Stimulated activated CD4-positive, alpha-beta T cell treated with anti-CD3 and anti-CD28 coated beads, Interleukin-2, amount 100 ng/mL, for 24 hours (primary cell): ENCODE measurements at regions not wholly inside any gene's neighbourhood (a gene's known extent, or its start where the extent isn't known, plus 50 kb on each side); places are given as distances from the start of the nearest gene placed in this dataset.
"Not testable (repeated sequence)": the region's sequence is repeated elsewhere in the genome, so short reads cannot be mapped to it uniquely, and the experiment has no call there.

Experiments
- DNase-seq, 2 donors: peaks; one replicate each; pipeline ENCODE4 v3.0.0-alpha.2; 2020

DNA sequence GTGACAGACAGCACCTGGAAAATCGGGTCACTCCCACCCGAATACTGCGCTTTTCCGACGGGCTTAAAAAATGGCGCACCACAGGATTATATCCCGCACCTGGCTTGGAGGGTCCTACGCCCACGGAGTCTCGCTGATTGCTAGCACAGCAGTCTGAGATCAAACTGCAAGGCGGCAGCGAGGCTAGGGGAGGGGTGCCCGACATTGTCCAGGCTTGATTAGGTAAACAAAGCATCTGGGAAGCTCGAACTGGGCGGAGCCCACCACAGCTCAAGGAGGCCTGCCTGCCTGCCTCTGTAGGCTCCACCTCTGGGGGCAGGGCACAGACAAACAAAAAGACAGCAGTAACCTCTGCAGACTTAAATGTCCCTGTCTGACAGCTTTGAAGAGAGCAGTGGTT, 1370.0 kb downstream of the SUCLG1 start:
- not testable (repeated sequence) for DNase-seq

DNA sequence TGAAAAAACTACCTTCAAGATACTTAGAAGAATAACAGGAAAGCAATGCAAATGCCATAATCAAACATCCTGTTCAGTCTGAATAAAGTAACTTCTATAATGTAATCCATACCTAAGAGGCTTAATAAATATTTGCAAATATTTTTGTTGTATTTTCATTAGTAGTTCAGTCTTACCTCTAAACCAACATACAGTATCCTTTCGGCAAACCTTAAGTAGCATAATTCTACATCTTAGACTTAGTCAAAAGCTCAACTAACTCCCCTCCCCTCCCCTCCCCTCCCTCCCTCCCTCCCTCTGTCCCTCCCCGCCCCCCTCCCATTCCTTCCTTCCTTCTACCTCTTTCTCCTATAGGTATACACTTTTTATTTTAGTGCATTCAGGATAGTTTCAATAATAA, 1373.2 kb downstream of the SUCLG1 start:
- DNase-seq, result no peak

DNA sequence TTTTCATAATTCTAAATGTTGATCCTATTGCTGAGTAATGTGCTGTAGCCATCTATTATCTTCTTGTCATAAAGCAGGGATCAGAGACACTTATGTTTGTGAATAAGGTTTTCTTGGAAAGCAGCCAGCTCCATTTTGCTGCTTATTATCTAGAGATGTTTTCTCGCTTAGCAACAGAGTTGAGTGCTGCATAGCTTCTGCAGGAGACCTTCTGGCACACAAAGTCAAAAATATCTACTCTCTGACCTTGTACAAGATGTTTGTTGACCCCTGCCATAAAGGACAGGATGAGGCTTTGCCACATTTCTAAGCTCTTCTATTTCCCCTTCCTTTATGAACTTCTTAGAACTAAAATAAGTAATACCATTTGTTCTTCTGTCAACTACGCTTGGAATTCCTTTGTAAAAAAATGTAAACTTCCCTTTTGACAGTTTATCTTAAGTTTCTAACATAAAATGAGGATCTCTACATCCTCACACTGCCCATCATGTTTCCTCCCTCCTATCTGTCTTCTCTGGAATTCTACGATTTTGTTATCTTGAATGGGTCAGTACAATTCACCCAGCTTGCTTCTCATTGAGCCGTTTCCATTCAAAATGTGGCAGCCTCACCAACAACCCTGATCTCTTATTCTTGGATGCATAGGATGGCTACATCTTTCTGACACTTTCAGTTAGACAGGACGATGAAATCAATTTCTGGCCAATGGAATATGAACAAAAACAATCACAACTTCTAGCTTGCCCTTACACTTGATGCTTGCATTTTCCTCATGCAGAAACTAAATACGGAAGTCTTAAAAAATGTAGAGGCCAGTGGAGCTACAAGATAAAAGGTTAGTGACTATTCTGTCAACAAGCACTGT, 1377.0 kb downstream of the SUCLG1 start:
- no peak for DNase-seq

DNA sequence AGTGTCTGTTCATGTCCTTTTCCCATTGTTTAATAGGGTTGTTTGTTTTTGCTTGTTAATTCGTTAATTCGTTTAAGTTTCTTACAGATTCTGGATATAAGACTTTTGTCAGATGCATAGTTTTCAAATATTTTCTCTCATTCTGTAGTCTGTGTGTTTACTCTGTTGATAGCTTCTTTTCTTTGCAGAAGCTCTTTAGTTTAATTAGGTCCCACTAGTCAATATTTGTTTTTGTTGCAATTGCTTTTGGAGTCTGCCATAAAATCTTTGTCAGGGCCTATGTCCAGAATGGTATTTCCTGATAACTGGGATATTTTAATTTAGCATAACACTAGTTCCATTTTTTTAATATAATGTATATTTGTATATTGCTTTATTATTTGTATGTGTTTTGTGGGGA, 1380.1 kb downstream of the SUCLG1 start:
- DNase-seq, result no peak

GRCh38 chr2:83072767-83073166, 1386.3 kb downstream of the SUCLG1 start:
- no peak for DNase-seq

- no peak for DNase-seq
Measured at GRCh38 chr2:83071914-83072313, 1387.2 kb downstream of the SUCLG1 start.

GRCh38 chr2:83071352-83071751, 1387.7 kb downstream of the SUCLG1 start:
- no peak for DNase-seq

GRCh38 chr2:83069724-83070123, 1389.4 kb downstream of the SUCLG1 start:
- DNase-seq, result no peak

GRCh38 chr2:83068714-83069113, 1390.4 kb downstream of the SUCLG1 start:
- DNase-seq, result no peak

DNA sequence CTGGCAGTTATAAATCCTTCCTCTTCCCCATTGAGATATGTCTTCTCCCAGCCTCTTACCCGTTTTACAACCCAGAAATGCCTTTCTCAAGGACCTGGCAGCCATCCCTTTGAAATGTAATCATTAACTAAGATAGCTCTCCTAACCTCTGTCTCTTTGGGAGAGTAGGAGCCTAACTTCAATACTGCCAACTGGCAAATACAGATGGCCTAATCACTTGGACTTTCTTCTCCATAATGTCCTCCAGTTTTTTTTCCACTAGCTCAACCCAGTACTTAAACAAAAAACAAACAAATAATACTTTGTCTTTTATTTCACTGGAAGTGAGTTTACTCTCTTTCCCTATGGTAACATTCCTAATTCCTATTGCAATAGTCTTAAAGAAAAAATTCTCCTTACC, 1391.1 kb downstream of the SUCLG1 start:
- no peak for DNase-seq

DNA sequence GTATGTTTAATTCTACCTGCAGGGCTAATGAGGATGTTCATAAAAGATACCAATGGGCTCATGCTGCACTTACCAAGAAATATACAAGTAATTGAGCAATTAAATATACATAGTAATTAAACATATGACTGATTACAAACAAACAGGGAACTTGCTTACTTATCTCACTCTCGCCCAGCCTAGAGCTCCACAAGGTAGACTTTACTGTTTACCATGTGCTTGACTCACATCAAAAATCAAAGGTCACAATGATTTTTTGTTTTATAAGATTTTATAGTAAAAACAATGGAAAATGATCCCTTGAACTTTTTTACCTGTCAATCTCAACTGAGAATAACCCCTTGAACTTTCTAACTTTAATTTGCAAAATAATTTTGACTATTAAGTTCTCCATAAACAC, 1395.1 kb downstream of the SUCLG1 start:
- no peak for DNase-seq

DNA sequence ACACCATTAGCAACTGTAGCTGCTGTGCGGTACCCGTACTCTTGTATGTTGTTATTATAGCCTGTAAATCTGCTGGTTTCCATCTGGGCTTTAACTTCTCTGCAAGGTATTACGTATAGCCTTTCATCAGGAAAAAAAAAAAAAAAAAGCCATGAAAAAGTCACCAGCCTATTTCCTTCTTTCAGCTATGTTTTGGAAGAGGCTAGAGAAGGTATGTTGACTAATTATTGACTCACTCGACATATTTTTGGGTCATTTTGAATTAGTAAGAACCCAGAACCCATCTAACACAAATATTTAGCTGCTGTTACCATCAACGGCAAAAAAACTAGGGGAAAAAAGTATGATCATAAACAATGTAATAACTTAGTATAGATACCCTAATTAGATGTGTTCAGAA, 1395.6 kb downstream of the SUCLG1 start:
- no peak for DNase-seq

DNA sequence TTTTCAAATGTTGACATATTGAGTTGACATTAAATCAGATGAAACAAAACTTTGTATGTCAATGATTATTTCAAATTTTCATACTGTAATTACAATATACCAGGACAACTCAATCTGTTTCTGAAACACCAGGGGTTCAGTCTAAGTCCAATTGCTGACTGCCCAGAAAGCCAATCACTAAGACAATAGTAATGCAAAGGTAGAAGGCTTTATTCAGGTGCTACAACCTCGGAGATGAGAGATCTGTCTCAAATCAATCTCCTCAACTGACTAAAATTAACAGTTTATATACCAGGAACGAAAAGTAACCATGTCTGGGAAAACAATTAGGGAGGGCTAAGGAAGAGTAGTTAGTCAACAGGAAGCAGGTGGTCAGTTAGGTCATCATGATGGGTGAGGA, 1400.4 kb downstream of the SUCLG1 start:
- no peak for DNase-seq

- DNase-seq, result no peak
Measured at GRCh38 chr2:83055376-83056010, 1403.6 kb downstream of the SUCLG1 start.

GRCh38 chr2:83054751-83055150, 1404.3 kb downstream of the SUCLG1 start:
- no peak for DNase-seq

DNA sequence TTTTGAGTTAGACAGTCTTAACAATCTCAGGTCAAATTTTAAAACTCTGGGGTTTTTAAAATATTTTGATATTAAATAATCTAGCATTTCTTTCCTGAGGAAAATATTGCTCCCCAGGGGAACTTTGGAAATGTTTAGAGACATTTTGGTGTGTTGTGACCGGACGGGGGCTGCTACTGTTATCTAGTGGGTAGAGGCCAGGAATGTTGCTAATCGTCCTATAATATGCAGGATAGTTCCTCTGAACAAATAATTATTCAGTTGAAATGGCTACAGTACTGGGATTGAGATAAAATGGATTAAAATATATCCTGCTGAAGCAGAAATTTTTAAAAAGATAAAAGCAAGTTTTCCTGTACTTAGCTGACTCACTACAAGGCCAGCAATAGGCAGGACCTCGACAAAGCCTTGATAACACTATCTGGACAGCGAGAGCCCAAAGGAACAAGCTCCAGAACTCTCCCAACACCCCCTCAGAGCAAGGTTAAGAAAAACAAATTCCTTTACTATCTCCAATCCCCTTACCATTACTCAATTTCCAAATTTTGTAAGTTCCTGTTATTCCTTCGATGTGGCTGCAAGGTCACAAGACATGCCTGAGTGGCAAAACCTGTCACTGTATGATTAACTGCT, 1407.4 kb downstream of the SUCLG1 start:
- DNase-seq, result no peak

GRCh38 chr2:83042053-83042452, 1417.0 kb downstream of the SUCLG1 start:
- no peak for DNase-seq

- DNase-seq, result no peak
Measured at GRCh38 chr2:83022631-83023210, 1436.4 kb downstream of the SUCLG1 start.

GRCh38 chr2:83017366-83018090, 1441.6 kb downstream of the SUCLG1 start:
- no peak for DNase-seq

GRCh38 chr2:83016343-83017110, 1442.6 kb downstream of the SUCLG1 start:
- no peak for DNase-seq

DNA sequence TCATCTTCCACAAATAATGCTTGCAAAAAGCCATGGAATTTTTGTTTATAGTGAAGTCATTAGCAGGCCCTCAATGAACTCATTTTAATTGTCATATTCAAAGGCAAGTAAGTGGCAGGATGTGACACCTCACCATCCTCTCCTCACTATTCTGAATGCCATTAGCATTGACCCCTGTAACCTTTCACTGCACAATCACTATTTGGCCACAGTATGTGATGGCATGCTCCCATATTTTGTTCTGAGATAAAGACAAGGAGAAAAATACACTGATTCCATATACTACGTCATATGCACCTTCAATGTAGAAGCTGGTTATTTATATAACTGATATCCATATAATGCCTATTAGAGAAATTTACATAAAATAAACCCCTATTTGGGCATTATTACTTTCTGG, 1443.2 kb downstream of the SUCLG1 start:
- DNase-seq, result no peak

DNA sequence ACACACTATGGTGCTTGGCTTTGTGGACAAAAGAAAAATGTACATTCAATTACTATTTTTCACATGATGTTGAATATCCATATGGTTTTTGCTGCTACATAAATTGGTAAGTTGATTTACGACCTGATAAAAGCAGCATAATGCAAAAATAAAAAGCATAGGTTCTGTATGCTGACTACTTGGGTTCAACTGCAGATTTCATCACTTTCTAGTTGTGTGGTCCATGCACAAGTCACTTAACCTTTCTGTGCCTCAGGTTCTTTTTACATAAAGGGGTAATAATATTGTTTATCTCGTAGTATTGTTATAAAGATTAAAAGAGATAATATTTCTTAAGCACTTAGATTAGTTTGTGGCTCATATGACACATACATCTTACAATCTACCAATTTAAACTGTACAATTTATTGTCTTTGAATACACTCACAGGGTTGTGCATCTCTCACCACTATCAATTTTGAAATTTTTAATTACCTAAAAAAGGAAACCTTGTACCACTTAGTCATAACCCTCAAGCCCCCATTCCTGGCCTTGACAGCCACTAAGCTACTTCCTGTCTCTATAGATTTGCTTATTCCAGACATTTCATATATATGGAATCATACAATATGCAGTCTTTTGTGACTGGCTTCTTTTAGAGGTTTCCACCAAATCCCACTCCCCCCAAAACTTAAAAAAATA, 1443.9 kb downstream of the SUCLG1 start:
- no peak for DNase-seq
